ENCODE measurements at regions not wholly inside any gene's neighbourhood (a gene's known extent, or its start where the extent isn't known, plus 50 kb on each side); places are given as distances from the start of the nearest gene placed in this dataset.
A peak's percentile ranks its signal among the peaks of the same experiment; 100 is the strongest.

GRCh38 chr3:102532901-102533300 is 98.1 kb downstream of the ZPLD1 start:
- Histone ChIP-seq H4K20me1 (ENCODE audit: control insufficient read depth, insufficient read depth) (no peaks in the 10 kb centered on the region), H3K4me3 (no peak overlapping the region), H3K27ac (ENCODE audit: control insufficient read depth, insufficient read depth) (no peak overlapping the region), H3K79me2 (ENCODE audit: control insufficient read depth, insufficient read depth, low read length) (no peaks in the 10 kb centered on the region), H2AFZ (ENCODE audit: control insufficient read depth, low read depth, low read length) (no peak overlapping the region), H3K4me1 (ENCODE audit: control insufficient read depth, insufficient read depth, low read length) (no peaks in the 10 kb centered on the region), H3K36me3 (ENCODE audit: control insufficient read depth in 2 of 2, insufficient read depth in 2 of 2, low read length in 1 of 2) (no peaks in the 10 kb centered on the region), H3K9me3 (replicated peaks; ENCODE audit: control insufficient read depth, insufficient read depth, low read length) (no peaks in the 10 kb centered on the region), H3K9ac (ENCODE audit: control insufficient read depth, insufficient read depth, low read length) (no peak overlapping the region), H3K4me2 (ENCODE audit: control insufficient read depth, insufficient read depth) (no peak overlapping the region), H3K27me3 (replicated peaks in 1 of 2; ENCODE audit: control insufficient read depth in 2 of 2, insufficient read depth in 2 of 2, low read length in 1 of 2) (no peaks in the 10 kb centered on the region; a peak in 1 of 4 replicates)
- intact Hi-C loops (cut with micrococcal nuclease; ENCODE audit: unreplicated experiment), result no loop called here
- DNase-seq (ENCODE audit: low read depth, low spot score) (no peak), FAIRE-seq (no peak), ATAC-seq (peak; percentile 38; the same call in 1 of the 3 replicates)
- TF ChIP-seq, protein P1, sequence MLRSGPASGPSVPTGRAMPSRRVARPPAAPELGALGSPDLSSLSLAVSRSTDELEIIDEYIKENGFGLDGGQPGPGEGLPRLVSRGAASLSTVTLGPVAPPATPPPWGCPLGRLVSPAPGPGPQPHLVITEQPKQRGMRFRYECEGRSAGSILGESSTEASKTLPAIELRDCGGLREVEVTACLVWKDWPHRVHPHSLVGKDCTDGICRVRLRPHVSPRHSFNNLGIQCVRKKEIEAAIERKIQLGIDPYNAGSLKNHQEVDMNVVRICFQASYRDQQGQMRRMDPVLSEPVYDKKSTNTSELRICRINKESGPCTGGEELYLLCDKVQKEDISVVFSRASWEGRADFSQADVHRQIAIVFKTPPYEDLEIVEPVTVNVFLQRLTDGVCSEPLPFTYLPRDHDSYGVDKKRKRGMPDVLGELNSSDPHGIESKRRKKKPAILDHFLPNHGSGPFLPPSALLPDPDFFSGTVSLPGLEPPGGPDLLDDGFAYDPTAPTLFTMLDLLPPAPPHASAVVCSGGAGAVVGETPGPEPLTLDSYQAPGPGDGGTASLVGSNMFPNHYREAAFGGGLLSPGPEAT (IDR thresholded peaks at IDR 0.05; ENCODE audit: low read depth), result no peak
- TF ChIP-seq RUNX3 (IDR thresholded peaks at IDR 0.05; ENCODE audit: low read length), result peak; percentile 61
- ChIA-PET CTCF (interaction anchor here (11.6 kb wide), 1 partner anchor 304 kb away, joined by 314 read pairs; no protein-coding TSS in a partner anchor), SMC1A (ENCODE audit: uncharacterized antibody, unreplicated experiment) (no interaction called here), POLR2A (no interaction called here), RAD21 (ENCODE audit: unreplicated experiment) (no interaction called here)
- no TSS peak for BruUV-seq (replicated peaks)
- in situ Hi-C loops (cut with MboI), result loop anchor here (5.0 kb wide), 1 partner anchor 721 kb away; no protein-coding TSS in a partner anchor
- WGBS (ENCODE audit: insufficient coverage, insufficient replicate concordance, low lambda C conversion rate, missing lambda C conversion rate), result 28% methylated on average over 3 of the region's 3 CpGs

DNA sequence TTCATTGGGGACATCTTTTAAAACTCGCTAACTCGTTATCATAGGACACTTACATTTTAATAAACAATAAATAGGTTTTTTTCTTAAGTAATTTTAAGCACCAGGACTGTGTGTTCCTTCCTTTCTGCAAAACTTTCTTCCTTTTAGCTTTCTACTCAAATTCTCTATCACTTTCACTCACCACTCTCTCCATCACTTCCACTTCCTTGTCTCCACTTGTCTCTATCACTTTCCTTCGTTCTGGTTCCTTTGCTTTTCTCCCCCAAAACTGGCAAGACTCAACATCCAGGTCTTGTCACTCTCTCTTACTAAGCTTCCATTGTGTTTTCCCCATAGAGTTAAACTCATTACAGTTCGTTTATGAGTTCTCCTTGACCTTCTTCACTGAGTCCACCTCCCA is 99.0 kb downstream of the ZPLD1 start:
- H3K4me2 ChIP-seq (ENCODE audit: control insufficient read depth, insufficient read depth), result no peak overlapping the region
- ATAC-seq (no peak), DNase-seq (ENCODE audit: low read depth, low spot score) (no peak), FAIRE-seq (no peak)
- ChIA-PET CTCF (interaction anchor here (11.6 kb wide), 1 partner anchor 305 kb away, joined by 314 read pairs; no protein-coding TSS in a partner anchor), RAD21 (ENCODE audit: unreplicated experiment) (interaction anchor here (7.6 kb wide), 1 partner anchor 306 kb away, joined by 177 read pairs; no protein-coding TSS in a partner anchor), POLR2A (interaction anchor here (0.5 kb wide), 1 partner anchor 560 kb away, joined by 3 read pairs; no protein-coding TSS in a partner anchor), SMC1A (ENCODE audit: uncharacterized antibody, unreplicated experiment) (interaction anchor here (0.6 to 7.4 kb wide), 4 partner anchors 55 to 553 kb away, joined by 3 to 158 read pairs (median 4); no protein-coding TSS in a partner anchor)
- no peak overlapping the region for H3K4me3 ChIP-seq
- no peaks in the 10 kb centered on the region for H3K36me3 ChIP-seq (ENCODE audit: control insufficient read depth in 2 of 2, insufficient read depth in 2 of 2, low read length in 1 of 2)
- no peak overlapping the region for H2AFZ ChIP-seq (ENCODE audit: control insufficient read depth, low read depth, low read length)
- no peak overlapping the region for H3K9ac ChIP-seq (ENCODE audit: control insufficient read depth, insufficient read depth, low read length)
- intact Hi-C loops (cut with micrococcal nuclease; ENCODE audit: unreplicated experiment), result no loop called here
- in situ Hi-C loops (cut with MboI), result loop anchor here (5.0 kb wide), 1 partner anchor 721 kb away; no protein-coding TSS in a partner anchor
- H3K79me2 ChIP-seq (ENCODE audit: control insufficient read depth, insufficient read depth, low read length), result no peaks in the 10 kb centered on the region
- no TSS peak for BruUV-seq (replicated peaks)
- no peaks in the 10 kb centered on the region for H3K4me1 ChIP-seq (ENCODE audit: control insufficient read depth, insufficient read depth, low read length)
- no peak overlapping the region for H3K27ac ChIP-seq (ENCODE audit: control insufficient read depth, insufficient read depth)
- H3K9me3 ChIP-seq (replicated peaks; ENCODE audit: control insufficient read depth, insufficient read depth, low read length), result no peaks in the 10 kb centered on the region
- no peaks in the 10 kb centered on the region; a peak in 1 of 4 replicates for H3K27me3 ChIP-seq (replicated peaks in 1 of 2; ENCODE audit: control insufficient read depth in 2 of 2, insufficient read depth in 2 of 2, low read length in 1 of 2)
- no peaks in the 10 kb centered on the region for H4K20me1 ChIP-seq (ENCODE audit: control insufficient read depth, insufficient read depth)
- WGBS (ENCODE audit: insufficient coverage, insufficient replicate concordance, low lambda C conversion rate, missing lambda C conversion rate), result 35% methylated on average over 4 of the region's 4 CpGs
- TF ChIP-seq STAT3 (IDR thresholded peaks at IDR 0.05; ENCODE audit: low read depth, low read length) (no peak), CEBPZ (IDR thresholded peaks at IDR 0.05; ENCODE audit: low read depth, low read length) (no peak), NFIC (IDR thresholded peaks at IDR 0.05; ENCODE audit: low read depth, low read length) (no peak), RB1 (IDR thresholded peaks at IDR 0.05; ENCODE audit: borderline replicate concordance) (no peak)
- TF ChIP-seq, protein P2, sequence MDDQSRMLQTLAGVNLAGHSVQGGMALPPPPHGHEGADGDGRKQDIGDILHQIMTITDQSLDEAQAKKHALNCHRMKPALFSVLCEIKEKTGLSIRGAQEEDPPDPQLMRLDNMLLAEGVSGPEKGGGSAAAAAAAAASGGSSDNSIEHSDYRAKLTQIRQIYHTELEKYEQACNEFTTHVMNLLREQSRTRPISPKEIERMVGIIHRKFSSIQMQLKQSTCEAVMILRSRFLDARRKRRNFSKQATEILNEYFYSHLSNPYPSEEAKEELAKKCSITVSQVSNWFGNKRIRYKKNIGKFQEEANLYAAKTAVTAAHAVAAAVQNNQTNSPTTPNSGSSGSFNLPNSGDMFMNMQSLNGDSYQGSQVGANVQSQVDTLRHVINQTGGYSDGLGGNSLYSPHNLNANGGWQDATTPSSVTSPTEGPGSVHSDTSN (IDR thresholded peaks at IDR 0.05; ENCODE audit: insufficient replicate concordance, low read depth, low read length), result no peak
